HEK293T (cell line): ENCODE measurements at regions not wholly inside any gene's neighbourhood (a gene's known extent, or its start where the extent isn't known, plus 50 kb on each side); places are given as distances from the start of the nearest gene placed in this dataset.

Experiments
- CTCF ChIA-PET: fragments of 350-600 bp; formaldehyde crosslinking; extraction: SDS; loops from one replicate; lab custom pipeline; 2021; ENCODE audit warnings: antibody characterized with exemption, inconsistent platforms; lab: Yijun Ruan, JAX
- POLR2A ChIA-PET: fragments of 350-600 bp; formaldehyde crosslinking; extraction: SDS; loops from one replicate; lab custom pipeline; 2020; ENCODE audit warnings: antibody characterized with exemption, inconsistent platforms; lab: Yijun Ruan, JAX
- DNase-seq: peaks from one replicate; pipeline ENCODE4 v3.0.0; 2012; ENCODE audit warnings: mixed read lengths; ENCODE audit errors: extremely low spot score
- ARNT ChIP-seq: fragments of 450-650 bp; IDR thresholded peaks from 2 replicates; pipeline ENCODE4 v1.6.1; 2017; ENCODE audit warnings: mild to moderate bottlenecking
- BHLHE40 ChIP-seq: fragments of 450-650 bp; IDR thresholded peaks from 2 replicates; pipeline ENCODE4 v1.6.1; 2016; ENCODE audit warnings: mild to moderate bottlenecking, moderate library complexity, borderline replicate concordance
- CTBP1 ChIP-seq: fragments of 450-650 bp; IDR thresholded peaks from 2 replicates; pipeline ENCODE4 v1.6.1; 2016; ENCODE audit warnings: borderline replicate concordance
- ELF4 ChIP-seq: fragments of 450-650 bp; IDR thresholded peaks from 2 replicates; pipeline ENCODE4 v1.6.1; 2017; ENCODE audit warnings: antibody characterized with exemption
- FOXA1 ChIP-seq: fragments of 450-650 bp; IDR thresholded peaks from 2 replicates; pipeline ENCODE4 v1.6.1; 2016; ENCODE audit warnings: mild to moderate bottlenecking
- FOXK2 ChIP-seq: fragments of 450-650 bp; IDR thresholded peaks from 2 replicates; pipeline ENCODE4 v1.6.1; 2016; ENCODE audit warnings: mild to moderate bottlenecking
- FOXM1 ChIP-seq: fragments of 450-650 bp; IDR thresholded peaks from 2 replicates; pipeline ENCODE4 v1.6.1; 2017; ENCODE audit warnings: mild to moderate bottlenecking, borderline replicate concordance
- HDGF ChIP-seq: fragments of 450-650 bp; IDR thresholded peaks from 2 replicates; pipeline ENCODE4 v1.6.1; 2017; ENCODE audit warnings: antibody characterized with exemption, borderline replicate concordance
- L3MBTL2 ChIP-seq: fragments of 450-650 bp; conservative IDR thresholded peaks from 2 replicates; pipeline ENCODE4 v1.6.1; 2016; ENCODE audit warnings: mild to moderate bottlenecking
- LEF1 ChIP-seq: fragments of 450-650 bp; IDR thresholded peaks from 2 replicates; pipeline ENCODE4 v1.6.1; 2017; ENCODE audit warnings: mild to moderate bottlenecking, borderline replicate concordance
- NFRKB ChIP-seq: fragments of 450-650 bp; IDR thresholded peaks from 2 replicates; pipeline ENCODE4 v1.6.1; 2016; ENCODE audit warnings: mild to moderate bottlenecking, moderate library complexity
- SP1 ChIP-seq: fragments of 450-650 bp; IDR thresholded peaks from 2 replicates; pipeline ENCODE4 v1.6.1; 2017
- SUZ12 ChIP-seq: fragments of 450-650 bp; IDR thresholded peaks from 2 replicates; pipeline ENCODE4 v1.6.1; 2016; ENCODE audit warnings: mild to moderate bottlenecking
- TARDBP ChIP-seq: fragments of 450-650 bp; IDR thresholded peaks from 2 replicates; pipeline ENCODE4 v1.6.1; 2016
- ZNF384 ChIP-seq: fragments of 450-650 bp; IDR thresholded peaks from 2 replicates; pipeline ENCODE4 v1.6.1; 2016
- TF ChIP-seq, protein P1 (sequence below): fragments of 450-650 bp; IDR thresholded peaks from 2 replicates; pipeline ENCODE4 v1.6.1; 2016

DNA sequence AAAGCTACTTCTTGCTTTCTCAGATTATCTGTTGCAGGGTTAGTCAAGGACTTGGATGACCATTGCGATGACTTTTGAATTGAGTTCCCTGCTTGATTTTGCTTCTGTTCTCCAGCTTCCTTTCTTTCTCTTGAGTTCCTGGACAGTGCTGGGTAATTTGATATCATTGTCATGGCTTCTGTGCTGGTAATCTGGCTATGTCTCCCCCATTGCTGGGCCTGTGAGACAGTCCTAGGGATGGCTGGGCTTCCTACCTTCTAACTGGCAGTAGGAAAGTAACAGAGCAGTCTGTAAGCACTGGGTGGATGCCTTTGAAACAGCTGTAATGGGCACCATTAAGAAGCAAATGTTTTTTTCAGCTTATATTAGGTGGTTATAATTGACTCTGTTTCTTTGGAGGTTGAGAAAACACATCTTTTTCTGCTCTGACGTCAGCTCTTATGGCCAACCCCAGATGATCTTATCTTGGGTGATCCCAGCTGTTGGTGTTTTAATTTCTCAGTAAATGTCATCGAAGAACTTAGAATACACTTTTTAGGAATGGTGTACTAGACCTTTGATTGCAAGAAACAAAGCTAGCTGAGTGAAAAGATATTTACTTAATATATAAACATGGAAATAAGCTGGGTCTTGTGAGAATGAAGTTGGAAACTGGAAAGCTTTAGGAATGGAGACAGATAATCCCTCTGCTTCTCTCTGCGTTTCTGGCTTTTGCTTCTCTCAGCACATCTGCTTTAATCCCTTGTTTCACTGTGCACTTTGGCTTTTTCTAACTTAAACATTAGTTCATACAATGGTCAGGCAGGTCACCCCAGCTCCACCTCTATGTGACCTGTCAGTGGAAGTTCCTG is 195.0 kb upstream of the MAN1A1 start:
- TF ChIP-seq L3MBTL2 (no peak), TARDBP (no peak), ZNF384 (no peak), CTBP1 (no peak), HDGF (no peak), FOXA1 (no peak), ELF4 (no peak)
- TF ChIP-seq, protein P1, sequence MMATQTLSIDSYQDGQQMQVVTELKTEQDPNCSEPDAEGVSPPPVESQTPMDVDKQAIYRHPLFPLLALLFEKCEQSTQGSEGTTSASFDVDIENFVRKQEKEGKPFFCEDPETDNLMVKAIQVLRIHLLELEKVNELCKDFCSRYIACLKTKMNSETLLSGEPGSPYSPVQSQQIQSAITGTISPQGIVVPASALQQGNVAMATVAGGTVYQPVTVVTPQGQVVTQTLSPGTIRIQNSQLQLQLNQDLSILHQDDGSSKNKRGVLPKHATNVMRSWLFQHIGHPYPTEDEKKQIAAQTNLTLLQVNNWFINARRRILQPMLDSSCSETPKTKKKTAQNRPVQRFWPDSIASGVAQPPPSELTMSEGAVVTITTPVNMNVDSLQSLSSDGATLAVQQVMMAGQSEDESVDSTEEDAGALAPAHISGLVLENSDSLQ: no peak
- no peak for DNase-seq
- ChIA-PET CTCF (interaction anchor here (0.7 kb wide), 1 partner anchor 15 kb away, joined by 3 read pairs; no protein-coding TSS in a partner anchor), POLR2A (no interaction called here)

DNA sequence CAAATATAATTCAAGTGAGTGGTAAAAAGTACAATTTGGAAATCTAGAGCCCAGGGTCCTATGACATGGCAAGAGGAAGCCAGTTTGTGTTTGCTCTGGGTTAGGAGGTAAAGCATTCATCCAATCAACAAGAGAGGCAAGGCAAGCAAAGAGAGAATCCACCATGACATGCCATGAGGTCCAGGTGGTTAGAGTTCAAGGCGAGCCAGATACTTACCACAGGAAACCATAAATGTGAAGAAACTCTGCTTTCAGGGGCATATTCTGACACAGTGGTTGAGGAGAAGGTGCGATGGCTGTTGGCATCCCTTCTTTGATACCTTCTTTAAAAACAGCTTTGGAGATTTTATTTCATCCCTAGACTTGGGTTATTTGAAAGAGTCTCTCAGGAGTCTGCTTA is 193.8 kb upstream of the MAN1A1 start:
- TF ChIP-seq LEF1 (no peak), FOXK2 (no peak), FOXA1 (no peak), HDGF (no peak), L3MBTL2 (no peak), FOXM1 (no peak), ARNT (no peak), NFRKB (no peak), CTBP1 (no peak), TARDBP (no peak)
- TF ChIP-seq, protein P1: no peak
- ChIA-PET POLR2A (no interaction called here), CTCF (interaction anchor here (0.7 kb wide), 1 partner anchor 414 kb away, joined by 3 read pairs; no protein-coding TSS in a partner anchor)
- DNase-seq: no peak

DNA sequence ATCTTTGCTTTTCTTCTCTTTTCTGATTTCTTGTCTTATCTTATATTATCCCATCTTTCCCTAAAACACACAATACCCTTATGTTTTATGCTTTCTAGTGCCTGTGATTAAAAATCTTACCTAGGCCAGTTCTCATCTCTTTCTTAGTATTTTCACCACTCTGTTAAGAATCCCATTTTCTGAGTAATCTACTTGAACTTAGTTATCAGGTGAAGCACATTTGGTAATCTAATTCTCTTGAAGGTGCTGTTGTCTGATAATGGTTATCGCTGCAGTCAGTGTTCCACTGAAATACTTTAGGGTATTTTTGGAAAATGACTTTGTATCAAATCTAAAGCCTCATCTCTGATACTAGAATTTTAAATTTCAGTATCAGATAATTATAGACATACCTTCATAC is 192.5 kb upstream of the MAN1A1 start:
- DNase-seq: no peak
- ChIA-PET POLR2A (no interaction called here), CTCF (no interaction called here)
- no peak for TF ChIP-seq SUZ12
- no peak for TF ChIP-seq LEF1
- no peak for TF ChIP-seq BHLHE40
- TF ChIP-seq ARNT: no peak
- TF ChIP-seq CTBP1: no peak
- TF ChIP-seq, protein P1: no peak
- TF ChIP-seq ELF4: no peak
- TF ChIP-seq L3MBTL2: no peak
- no peak for TF ChIP-seq HDGF
- no peak for TF ChIP-seq FOXM1
- TF ChIP-seq FOXA1: no peak
- TF ChIP-seq FOXK2: no peak
- TF ChIP-seq SP1: no peak
- no peak for TF ChIP-seq TARDBP

DNA sequence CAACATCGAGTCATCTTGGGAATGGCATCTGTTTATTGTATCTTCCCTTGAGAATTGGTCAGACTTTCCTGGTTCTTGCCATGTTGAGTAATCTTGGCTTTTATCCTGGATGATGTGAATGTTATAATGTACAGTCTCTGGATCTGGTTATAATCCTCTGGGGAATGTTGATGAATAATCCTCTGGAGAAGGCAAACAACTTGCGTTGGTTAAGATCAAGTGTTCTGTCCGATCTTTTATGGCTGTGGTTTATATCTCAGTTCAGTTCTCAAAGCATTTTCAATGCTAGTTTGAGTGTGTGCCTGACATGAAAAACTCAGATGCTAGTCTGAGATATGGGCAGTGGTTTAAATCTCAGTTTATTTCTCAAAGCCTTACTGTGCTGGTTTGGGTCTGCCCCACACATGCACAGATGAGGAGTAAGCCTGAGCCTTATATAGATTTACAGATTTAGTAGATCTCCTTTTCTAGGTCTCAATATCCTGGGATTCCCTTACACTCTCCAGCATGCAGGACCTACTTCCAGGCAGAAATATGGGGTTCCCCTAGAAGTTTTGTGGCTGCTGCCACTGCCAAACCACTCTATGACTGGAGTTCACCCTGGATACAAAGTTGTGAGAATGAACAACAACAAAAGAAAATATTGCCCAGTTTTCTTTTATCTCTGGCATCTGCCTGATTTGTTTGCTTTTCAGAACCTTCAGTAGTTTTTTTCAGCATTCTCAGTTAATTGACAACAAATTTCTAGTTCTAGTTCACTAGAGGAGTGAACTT is 191.8 kb upstream of the MAN1A1 start:
- POLR2A ChIA-PET: no interaction called here
- TF ChIP-seq FOXK2: no peak
- no peak for TF ChIP-seq FOXM1
- CTCF ChIA-PET: no interaction called here
- DNase-seq: no peak

DNA sequence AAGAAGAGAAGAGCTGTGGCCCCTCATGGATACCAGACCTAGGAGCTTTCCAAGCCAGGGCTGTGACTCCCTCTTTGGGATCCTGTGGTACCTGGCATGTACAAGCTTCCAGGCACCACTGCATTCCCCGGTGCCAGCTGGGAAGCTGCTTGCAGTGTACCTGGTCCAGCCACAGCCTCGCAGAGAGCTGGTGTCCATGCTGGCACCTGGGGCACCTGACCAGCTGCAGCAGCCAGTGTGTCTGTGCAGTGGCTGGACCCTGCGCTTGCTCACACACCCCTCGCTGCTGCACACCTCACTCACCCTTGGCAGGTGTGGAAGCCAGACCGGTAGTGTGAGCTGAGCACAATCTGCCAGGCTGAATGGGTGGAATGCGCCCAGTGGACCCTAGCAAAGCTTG is 190.9 kb upstream of the MAN1A1 start:
- POLR2A ChIA-PET: no interaction called here
- TF ChIP-seq L3MBTL2 (no peak), NFRKB (no peak), ZNF384 (no peak), BHLHE40 (no peak), ELF4 (no peak), ARNT (no peak), LEF1 (no peak), CTBP1 (no peak), SUZ12 (no peak), TARDBP (no peak), HDGF (no peak), FOXM1 (no peak), FOXA1 (no peak), SP1 (no peak), FOXK2 (no peak)
- TF ChIP-seq, protein P1: no peak
- DNase-seq: no peak
- CTCF ChIA-PET: no interaction called here
